Ecto neural progenitor cell (in vitro differentiated cells): ENCODE measurements at regions not wholly inside any gene's neighbourhood (a gene's known extent, or its start where the extent isn't known, plus 50 kb on each side); places are given as distances from the start of the nearest gene placed in this dataset.
"Not testable (repeated sequence)": the region's sequence is repeated elsewhere in the genome, so short reads cannot be mapped to it uniquely, and the experiment has no call there.

Source experiments
- DNase-seq: peaks from one replicate; pipeline ENCODE4 v3.0.0-alpha.2; 2018; ENCODE audit warnings: low spot score

GRCh38 chrX:136975684-136976470 is 57.9 kb downstream of the GPR101 start:
- DNase-seq = no peak

GRCh38 chrX:136967966-136968365 is 65.8 kb downstream of the GPR101 start:
- no peak for DNase-seq

GRCh38 chrX:136963973-136964372 is 69.8 kb downstream of the GPR101 start:
- DNase-seq = no peak

- no peak for DNase-seq
Observed at GRCh38 chrX:136961594-136962135, 72.1 kb downstream of the GPR101 start.

GRCh38 chrX:136954930-136955329 is 74.4 kb upstream of the RBMX start:
- no peak for DNase-seq

- peak; percentile 60 for DNase-seq
Observed at GRCh38 chrX:136953867-136954787, 73.6 kb upstream of the RBMX start.

- no peak for DNase-seq
Observed at GRCh38 chrX:136950211-136950610, 69.7 kb upstream of the RBMX start.

- DNase-seq = no peak
Observed at GRCh38 chrX:136941396-136942337, 61.1 kb upstream of the RBMX start.

GRCh38 chrX:136936183-136936549 is 55.6 kb upstream of the RBMX start:
- DNase-seq = no peak

- DNase-seq = not testable (repeated sequence)
Observed at GRCh38 chrX:136935533-136936182, 55.1 kb upstream of the RBMX start.

GRCh38 chrX:136934652-136935051 is 54.1 kb upstream of the RBMX start:
- not testable (repeated sequence) for DNase-seq

GRCh38 chrX:136933611-136934145 is 53.2 kb upstream of the RBMX start:
- DNase-seq = no peak

- no peak for DNase-seq
Observed at GRCh38 chrX:136931661-136932060, 51.1 kb upstream of the RBMX start.
